22Rv1 (cell line): ENCODE measurements at regions not wholly inside any gene's neighbourhood (a gene's known extent, or its start where the extent isn't known, plus 50 kb on each side); places are given as distances from the start of the nearest gene placed in this dataset.

Source experiments
- CTCF ChIP-seq: fragments of 450-650 bp; IDR thresholded peaks from 2 replicates; pipeline ENCODE4 v1.5.1; 2017; ENCODE audit warnings: mild to moderate bottlenecking
- ZFX ChIP-seq: fragments of 450-650 bp; IDR thresholded peaks from 2 replicates; pipeline ENCODE4 v1.6.1; 2017; ENCODE audit warnings: antibody characterized with exemption, borderline replicate concordance

GRCh38 chr15:70430069-70430468 lies 332.4 kb upstream of the TLE3 start:
- TF ChIP-seq CTCF, result no peak
- TF ChIP-seq ZFX, result no peak
